ENCODE measurements at regions not wholly inside any gene's neighbourhood (a gene's known extent, or its start where the extent isn't known, plus 50 kb on each side); places are given as distances from the start of the nearest gene placed in this dataset.

DNA sequence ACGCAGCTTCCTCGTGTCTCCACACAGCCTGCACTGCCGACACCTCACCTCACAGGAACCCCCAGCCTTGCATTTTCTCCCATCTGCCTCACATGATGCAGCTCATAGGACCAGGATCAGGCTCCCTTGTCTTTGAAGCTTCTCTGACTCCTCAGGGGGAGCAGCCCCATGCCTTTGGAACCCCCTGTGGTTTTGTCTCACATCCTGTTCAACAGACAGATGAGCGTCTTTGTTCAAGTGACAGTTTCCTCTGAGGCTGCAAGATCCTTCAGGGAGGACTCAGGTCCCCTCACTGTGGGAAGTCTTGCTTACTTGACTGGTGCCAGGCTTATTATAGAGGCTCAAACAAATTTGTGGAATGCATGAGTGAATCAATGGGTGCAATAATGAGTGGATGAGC, 667.1 kb downstream of the INHBA start:
- no peak for TF ChIP-seq YY1 (IDR thresholded peaks at IDR 0.05; ENCODE audit: low read depth)
- TF ChIP-seq, protein P1, sequence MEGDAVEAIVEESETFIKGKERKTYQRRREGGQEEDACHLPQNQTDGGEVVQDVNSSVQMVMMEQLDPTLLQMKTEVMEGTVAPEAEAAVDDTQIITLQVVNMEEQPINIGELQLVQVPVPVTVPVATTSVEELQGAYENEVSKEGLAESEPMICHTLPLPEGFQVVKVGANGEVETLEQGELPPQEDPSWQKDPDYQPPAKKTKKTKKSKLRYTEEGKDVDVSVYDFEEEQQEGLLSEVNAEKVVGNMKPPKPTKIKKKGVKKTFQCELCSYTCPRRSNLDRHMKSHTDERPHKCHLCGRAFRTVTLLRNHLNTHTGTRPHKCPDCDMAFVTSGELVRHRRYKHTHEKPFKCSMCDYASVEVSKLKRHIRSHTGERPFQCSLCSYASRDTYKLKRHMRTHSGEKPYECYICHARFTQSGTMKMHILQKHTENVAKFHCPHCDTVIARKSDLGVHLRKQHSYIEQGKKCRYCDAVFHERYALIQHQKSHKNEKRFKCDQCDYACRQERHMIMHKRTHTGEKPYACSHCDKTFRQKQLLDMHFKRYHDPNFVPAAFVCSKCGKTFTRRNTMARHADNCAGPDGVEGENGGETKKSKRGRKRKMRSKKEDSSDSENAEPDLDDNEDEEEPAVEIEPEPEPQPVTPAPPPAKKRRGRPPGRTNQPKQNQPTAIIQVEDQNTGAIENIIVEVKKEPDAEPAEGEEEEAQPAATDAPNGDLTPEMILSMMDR (IDR thresholded peaks at IDR 0.05), result no peak
- TF ChIP-seq, protein P2, sequence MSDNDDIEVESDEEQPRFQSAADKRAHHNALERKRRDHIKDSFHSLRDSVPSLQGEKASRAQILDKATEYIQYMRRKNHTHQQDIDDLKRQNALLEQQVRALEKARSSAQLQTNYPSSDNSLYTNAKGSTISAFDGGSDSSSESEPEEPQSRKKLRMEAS (IDR thresholded peaks at IDR 0.05; ENCODE audit: low read depth), result no peak
- no peak for TF ChIP-seq SIN3A (IDR thresholded peaks at IDR 0.05; ENCODE audit: borderline replicate concordance, low read depth, low read length)
- no peak for TF ChIP-seq SMC3 (IDR thresholded peaks at IDR 0.05; ENCODE audit: low read depth, low read length)
- TF ChIP-seq RAD21 (IDR thresholded peaks at IDR 0.05; ENCODE audit: low read length), result no peak
- TF ChIP-seq, protein P3, sequence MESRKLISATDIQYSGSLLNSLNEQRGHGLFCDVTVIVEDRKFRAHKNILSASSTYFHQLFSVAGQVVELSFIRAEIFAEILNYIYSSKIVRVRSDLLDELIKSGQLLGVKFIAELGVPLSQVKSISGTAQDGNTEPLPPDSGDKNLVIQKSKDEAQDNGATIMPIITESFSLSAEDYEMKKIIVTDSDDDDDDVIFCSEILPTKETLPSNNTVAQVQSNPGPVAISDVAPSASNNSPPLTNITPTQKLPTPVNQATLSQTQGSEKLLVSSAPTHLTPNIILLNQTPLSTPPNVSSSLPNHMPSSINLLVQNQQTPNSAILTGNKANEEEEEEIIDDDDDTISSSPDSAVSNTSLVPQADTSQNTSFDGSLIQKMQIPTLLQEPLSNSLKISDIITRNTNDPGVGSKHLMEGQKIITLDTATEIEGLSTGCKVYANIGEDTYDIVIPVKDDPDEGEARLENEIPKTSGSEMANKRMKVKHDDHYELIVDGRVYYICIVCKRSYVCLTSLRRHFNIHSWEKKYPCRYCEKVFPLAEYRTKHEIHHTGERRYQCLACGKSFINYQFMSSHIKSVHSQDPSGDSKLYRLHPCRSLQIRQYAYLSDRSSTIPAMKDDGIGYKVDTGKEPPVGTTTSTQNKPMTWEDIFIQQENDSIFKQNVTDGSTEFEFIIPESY (IDR thresholded peaks at IDR 0.05; ENCODE audit: borderline replicate concordance, low read depth), result no peak
- TF ChIP-seq, protein P4, sequence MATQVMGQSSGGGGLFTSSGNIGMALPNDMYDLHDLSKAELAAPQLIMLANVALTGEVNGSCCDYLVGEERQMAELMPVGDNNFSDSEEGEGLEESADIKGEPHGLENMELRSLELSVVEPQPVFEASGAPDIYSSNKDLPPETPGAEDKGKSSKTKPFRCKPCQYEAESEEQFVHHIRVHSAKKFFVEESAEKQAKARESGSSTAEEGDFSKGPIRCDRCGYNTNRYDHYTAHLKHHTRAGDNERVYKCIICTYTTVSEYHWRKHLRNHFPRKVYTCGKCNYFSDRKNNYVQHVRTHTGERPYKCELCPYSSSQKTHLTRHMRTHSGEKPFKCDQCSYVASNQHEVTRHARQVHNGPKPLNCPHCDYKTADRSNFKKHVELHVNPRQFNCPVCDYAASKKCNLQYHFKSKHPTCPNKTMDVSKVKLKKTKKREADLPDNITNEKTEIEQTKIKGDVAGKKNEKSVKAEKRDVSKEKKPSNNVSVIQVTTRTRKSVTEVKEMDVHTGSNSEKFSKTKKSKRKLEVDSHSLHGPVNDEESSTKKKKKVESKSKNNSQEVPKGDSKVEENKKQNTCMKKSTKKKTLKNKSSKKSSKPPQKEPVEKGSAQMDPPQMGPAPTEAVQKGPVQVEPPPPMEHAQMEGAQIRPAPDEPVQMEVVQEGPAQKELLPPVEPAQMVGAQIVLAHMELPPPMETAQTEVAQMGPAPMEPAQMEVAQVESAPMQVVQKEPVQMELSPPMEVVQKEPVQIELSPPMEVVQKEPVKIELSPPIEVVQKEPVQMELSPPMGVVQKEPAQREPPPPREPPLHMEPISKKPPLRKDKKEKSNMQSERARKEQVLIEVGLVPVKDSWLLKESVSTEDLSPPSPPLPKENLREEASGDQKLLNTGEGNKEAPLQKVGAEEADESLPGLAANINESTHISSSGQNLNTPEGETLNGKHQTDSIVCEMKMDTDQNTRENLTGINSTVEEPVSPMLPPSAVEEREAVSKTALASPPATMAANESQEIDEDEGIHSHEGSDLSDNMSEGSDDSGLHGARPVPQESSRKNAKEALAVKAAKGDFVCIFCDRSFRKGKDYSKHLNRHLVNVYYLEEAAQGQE (IDR thresholded peaks at IDR 0.05; ENCODE audit: low read depth, low read length), result no peak
- TF ChIP-seq, protein P5, sequence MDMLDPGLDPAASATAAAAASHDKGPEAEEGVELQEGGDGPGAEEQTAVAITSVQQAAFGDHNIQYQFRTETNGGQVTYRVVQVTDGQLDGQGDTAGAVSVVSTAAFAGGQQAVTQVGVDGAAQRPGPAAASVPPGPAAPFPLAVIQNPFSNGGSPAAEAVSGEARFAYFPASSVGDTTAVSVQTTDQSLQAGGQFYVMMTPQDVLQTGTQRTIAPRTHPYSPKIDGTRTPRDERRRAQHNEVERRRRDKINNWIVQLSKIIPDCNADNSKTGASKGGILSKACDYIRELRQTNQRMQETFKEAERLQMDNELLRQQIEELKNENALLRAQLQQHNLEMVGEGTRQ (IDR thresholded peaks at IDR 0.05; ENCODE audit: borderline replicate concordance, low read depth, low read length), result no peak
- TF ChIP-seq POLR2AphosphoS5 (IDR thresholded peaks at IDR 0.05; ENCODE audit: low read depth, low read length), result no peak
- TF ChIP-seq EP300 (IDR thresholded peaks at IDR 0.05; ENCODE audit: borderline replicate concordance in 1 of 2, low read depth in 1 of 2, low read length in 1 of 2), result no peak
- TF ChIP-seq JUND (IDR thresholded peaks at IDR 0.05), result no peak

All from SK-N-SH (cell line).